Fibroblast of pulmonary artery (primary cell): ENCODE measurements at regions not wholly inside any gene's neighbourhood (a gene's known extent, or its start where the extent isn't known, plus 50 kb on each side); places are given as distances from the start of the nearest gene placed in this dataset.

Experiments used
- DNase-seq: peaks from one replicate; pipeline ENCODE4 v3.0.0-alpha.2; 2010; ENCODE audit warnings: low read depth
- H3K4me3 ChIP-seq: replicated peaks from 2 replicates; pipeline ENCODE4 v1.5.1; 2011; ENCODE audit warnings: low read depth, mild to moderate bottlenecking, control low read depth, low read length, moderate library complexity
- TF ChIP-seq, protein P1 (sequence below): IDR thresholded peaks from 2 replicates; pipeline ENCODE4 v1.5.1; 2011; ENCODE audit warnings: mild to moderate bottlenecking, control low read depth, low read length, inconsistent platforms; ENCODE audit errors: missing control alignments

DNA sequence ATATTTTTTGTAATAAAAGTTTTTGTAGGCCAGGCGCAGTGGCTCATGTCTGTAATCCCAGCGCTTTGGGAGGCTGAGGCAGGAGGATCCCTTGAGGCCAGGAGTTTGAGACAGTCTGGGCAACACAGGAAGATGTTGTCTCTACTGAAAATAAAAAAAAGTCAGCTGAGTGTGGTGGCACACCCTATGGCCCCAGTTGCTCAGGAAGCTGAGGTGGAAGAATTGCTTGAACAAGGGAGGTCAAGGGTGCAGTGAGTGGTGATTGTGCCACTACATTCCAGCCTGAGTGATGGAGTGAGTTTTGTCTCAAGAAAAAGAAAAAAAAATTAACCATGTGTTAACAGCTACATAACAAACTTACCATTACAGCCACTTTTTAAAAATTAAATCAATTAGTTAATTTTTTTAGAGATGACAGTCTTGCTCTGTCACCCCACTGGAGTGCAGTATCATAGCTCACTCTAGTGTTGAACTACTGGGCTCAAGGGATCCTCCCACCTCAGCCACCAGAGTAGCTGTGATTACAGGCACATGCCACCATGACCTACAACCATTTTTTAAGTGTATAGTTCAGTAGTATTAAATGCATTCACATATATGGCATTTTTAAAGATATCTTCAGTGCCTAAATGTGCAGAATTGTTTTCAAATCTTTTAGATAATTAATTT, 67.2 kb upstream of the ACYP2 start:
- no peak for DNase-seq
- H3K4me3 ChIP-seq, result no peak overlapping the region
- TF ChIP-seq, protein P1, sequence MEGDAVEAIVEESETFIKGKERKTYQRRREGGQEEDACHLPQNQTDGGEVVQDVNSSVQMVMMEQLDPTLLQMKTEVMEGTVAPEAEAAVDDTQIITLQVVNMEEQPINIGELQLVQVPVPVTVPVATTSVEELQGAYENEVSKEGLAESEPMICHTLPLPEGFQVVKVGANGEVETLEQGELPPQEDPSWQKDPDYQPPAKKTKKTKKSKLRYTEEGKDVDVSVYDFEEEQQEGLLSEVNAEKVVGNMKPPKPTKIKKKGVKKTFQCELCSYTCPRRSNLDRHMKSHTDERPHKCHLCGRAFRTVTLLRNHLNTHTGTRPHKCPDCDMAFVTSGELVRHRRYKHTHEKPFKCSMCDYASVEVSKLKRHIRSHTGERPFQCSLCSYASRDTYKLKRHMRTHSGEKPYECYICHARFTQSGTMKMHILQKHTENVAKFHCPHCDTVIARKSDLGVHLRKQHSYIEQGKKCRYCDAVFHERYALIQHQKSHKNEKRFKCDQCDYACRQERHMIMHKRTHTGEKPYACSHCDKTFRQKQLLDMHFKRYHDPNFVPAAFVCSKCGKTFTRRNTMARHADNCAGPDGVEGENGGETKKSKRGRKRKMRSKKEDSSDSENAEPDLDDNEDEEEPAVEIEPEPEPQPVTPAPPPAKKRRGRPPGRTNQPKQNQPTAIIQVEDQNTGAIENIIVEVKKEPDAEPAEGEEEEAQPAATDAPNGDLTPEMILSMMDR, result no peak

DNA sequence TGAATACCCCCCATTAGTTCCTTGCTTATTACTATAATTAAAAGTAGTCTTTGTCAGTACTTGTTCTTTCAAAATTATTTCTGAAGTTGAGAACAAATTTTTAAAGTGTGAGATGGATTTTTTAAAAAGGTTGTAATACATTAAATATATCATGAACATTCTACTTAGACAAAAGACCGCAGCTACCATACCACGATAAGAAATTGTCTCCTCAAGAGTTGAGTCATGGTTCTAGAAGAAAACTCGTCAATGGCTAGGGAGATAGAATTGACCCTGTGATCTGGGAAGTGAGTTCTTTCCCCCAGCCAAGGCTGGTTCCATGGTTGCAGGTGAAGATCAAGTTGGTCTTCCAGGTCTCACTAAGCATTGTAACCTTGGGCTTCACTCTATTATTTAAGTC, 67.8 kb upstream of the ACYP2 start:
- no peak for DNase-seq
- TF ChIP-seq, protein P1, result no peak
- no peak overlapping the region for H3K4me3 ChIP-seq

DNA sequence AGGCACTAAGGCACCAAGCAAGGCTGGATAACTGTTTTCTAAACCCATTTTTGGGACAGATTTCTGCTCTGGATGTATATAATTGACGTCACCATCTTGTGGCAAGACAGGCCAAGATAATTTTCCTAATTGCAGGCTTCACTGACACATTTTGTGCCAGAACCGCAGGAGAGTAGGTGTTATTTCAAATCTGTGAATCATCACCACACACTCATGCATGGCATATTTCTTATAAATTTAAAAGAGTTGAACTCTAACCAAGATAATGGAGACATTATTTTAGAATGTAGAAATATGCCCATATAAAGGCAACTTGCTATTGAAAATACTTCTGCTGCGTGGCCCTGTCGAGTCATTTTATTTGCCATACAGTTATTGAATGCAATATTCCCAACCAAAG, 68.3 kb upstream of the ACYP2 start:
- TF ChIP-seq, protein P1, result no peak
- H3K4me3 ChIP-seq, result no peak overlapping the region
- no peak for DNase-seq

DNA sequence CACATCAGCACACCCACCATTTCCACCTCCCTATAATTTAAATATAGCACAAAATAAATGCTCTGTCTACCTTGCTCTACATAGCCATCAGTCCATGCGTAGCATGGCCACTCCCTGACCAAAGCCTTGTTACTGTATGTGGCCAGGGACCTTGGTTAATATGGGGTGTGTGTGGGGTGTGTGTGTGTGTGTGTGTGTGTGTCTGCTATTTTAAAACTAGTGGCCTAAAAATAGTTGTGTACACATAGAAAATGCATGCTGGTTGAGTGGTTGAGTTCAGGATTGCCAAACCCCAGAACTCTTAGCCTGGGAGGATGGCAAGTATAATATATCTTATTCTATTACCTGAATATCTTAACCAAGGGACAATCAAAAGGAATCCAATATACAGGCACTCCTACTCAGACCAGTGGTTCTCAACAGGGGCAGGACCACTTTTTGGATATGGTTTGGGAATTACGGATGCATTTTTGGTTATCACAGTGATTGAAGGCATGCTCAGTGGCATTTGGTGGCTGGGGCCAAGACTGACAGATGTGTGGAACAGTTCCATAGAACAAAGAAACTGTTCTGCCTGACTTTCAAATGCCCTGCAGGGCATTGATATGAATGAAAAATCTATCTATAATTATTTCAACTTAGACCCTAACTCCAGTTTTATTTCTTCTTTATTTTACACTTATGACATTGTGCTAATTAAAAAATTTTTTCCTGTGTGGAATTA, 72.3 kb upstream of the PSME4 start:
- no peak for DNase-seq
- TF ChIP-seq, protein P1, result no peak
- no peak overlapping the region for H3K4me3 ChIP-seq

DNA sequence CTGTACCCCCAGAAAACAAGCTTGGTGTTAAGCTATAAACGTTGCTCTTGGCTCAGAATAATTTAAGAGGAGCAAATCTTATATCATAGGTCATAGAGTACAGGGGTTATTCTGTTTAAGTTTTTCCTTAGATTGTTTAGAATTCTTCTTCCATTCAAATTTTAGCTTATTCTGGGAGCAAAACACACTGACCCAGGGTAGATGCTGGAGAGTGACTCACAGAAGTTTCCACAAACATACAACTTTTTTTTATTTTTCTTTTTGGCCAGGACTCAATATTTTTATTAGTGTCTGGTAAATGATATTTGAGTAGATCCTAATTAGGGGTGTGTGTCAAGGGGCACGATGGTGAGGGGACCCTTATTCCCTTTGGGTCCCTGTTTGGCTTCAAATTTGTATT, 71.5 kb upstream of the PSME4 start:
- TF ChIP-seq, protein P1, result no peak
- H3K4me3 ChIP-seq, result no peak overlapping the region
- no peak for DNase-seq

DNA sequence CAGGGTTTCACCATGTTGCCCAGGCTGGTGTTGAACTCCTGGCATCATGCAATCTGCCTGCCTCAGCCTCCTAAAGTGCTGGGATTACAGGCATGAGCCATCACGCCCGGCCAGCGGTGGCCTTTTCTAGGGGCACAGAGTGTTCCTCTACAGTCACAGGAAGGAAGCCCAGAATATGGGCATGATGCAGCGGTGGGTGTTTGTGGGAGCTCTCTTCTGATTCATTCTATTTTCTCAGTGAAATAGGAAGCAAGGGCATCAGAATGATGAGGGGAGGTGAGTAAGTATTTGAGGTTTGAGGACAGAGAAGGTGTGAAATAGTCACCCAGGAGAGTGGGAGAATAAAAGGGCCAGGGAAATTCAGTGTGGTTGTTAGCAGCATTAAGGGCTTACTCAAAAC, 70.3 kb upstream of the PSME4 start:
- no peak overlapping the region for H3K4me3 ChIP-seq
- TF ChIP-seq, protein P1, result no peak
- DNase-seq, result no peak

DNA sequence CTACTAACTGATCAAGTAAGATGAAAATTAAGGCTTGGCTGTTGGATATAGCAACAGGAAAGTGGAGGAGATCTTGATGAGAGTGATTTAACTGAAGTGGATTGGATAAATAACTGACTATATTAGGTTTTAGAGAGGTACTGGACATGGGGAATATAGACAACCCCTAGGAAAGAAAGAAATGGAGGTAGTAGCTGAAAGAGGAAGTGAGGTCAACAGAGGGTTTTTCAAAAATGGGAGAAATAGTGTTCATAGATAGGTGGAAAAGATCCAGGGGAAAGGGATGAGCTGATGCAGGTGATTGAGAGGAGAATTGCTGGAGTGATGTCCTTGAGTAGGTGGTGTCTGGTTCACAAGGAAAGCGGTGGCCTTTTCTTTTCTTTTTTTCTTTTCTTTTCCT, 69.9 kb upstream of the PSME4 start:
- TF ChIP-seq, protein P1, result no peak
- no peak for DNase-seq
- no peak overlapping the region for H3K4me3 ChIP-seq
